Peyer's patch (tissue), 4 donors: ENCODE measurements at regions not wholly inside any gene's neighbourhood (a gene's known extent, or its start where the extent isn't known, plus 50 kb on each side); places are given as distances from the start of the nearest gene placed in this dataset.

Experiments used
- POLR2A ChIP-seq, 2 donors: fragments of 450-650 bp; IDR thresholded peaks; one replicate each; pipeline ENCODE4 v1.5.1; 2017; ENCODE audit warnings: antibody characterized with exemption in 2 of 2, mild to moderate bottlenecking in 2 of 2, moderate library complexity in 2 of 2
- TF ChIP-seq, protein P1 (sequence below), 6 experiments: fragments of 450-650 bp in 4 of 6; fragments of 200-600 bp in 2 of 6; sonication (generic) in 1 of 6; IDR thresholded peaks; one replicate each; pipeline ENCODE4 v1.5.1; 2017 to 2019; ENCODE audit warnings: antibody characterized with exemption in 6 of 6, mild to moderate bottlenecking in 3 of 6, moderate library complexity in 1 of 6

DNA sequence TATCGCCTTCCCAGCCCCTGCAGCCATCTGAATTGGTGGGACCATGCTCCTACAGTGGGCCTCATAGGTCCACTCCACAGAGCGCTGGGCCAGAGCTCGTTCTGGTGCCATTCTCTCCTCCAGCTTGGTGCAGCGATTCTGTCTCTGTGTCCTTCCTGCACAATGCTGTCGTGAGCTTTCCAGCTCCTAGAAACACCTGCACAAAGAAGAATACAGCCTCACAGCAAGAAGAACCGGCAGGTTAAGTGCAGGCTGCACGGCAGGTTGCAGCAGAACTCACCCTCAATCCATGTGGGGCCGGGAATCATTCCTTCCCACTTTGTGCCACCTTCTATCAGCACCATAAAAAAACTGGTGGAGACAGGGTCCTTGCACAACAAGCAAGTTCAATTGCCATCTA, 101.2 kb upstream of the ENPP6 start:
- TF ChIP-seq POLR2A (IDR thresholded peaks at IDR 0.05), result no peak
- TF ChIP-seq, protein P1, sequence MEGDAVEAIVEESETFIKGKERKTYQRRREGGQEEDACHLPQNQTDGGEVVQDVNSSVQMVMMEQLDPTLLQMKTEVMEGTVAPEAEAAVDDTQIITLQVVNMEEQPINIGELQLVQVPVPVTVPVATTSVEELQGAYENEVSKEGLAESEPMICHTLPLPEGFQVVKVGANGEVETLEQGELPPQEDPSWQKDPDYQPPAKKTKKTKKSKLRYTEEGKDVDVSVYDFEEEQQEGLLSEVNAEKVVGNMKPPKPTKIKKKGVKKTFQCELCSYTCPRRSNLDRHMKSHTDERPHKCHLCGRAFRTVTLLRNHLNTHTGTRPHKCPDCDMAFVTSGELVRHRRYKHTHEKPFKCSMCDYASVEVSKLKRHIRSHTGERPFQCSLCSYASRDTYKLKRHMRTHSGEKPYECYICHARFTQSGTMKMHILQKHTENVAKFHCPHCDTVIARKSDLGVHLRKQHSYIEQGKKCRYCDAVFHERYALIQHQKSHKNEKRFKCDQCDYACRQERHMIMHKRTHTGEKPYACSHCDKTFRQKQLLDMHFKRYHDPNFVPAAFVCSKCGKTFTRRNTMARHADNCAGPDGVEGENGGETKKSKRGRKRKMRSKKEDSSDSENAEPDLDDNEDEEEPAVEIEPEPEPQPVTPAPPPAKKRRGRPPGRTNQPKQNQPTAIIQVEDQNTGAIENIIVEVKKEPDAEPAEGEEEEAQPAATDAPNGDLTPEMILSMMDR (IDR thresholded peaks at IDR 0.05), result no peak
